ENCODE measurements at regions not wholly inside any gene's neighbourhood (a gene's known extent, or its start where the extent isn't known, plus 50 kb on each side); places are given as distances from the start of the nearest gene placed in this dataset.

DNA sequence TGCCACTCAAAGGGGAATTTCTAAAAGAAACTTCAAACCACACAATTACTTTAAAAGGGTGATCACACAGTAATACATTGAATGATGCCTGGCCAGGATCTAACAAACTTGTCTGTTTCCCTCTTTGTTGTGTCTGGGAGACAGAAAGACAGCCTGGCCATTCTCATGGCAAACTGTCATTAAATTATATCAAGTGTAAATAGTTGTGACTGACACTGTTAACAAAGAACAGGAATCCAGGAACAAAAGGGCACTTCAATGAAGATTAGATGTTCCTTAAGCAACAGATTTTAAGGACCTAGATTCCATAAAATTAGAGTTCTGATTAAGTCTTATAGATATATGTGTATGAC, 383.6 kb downstream of the KCNJ2 start:
- no peak overlapping the region for H3K4me3 ChIP-seq (ENCODE audit: low read length)
- TF ChIP-seq, protein P1, sequence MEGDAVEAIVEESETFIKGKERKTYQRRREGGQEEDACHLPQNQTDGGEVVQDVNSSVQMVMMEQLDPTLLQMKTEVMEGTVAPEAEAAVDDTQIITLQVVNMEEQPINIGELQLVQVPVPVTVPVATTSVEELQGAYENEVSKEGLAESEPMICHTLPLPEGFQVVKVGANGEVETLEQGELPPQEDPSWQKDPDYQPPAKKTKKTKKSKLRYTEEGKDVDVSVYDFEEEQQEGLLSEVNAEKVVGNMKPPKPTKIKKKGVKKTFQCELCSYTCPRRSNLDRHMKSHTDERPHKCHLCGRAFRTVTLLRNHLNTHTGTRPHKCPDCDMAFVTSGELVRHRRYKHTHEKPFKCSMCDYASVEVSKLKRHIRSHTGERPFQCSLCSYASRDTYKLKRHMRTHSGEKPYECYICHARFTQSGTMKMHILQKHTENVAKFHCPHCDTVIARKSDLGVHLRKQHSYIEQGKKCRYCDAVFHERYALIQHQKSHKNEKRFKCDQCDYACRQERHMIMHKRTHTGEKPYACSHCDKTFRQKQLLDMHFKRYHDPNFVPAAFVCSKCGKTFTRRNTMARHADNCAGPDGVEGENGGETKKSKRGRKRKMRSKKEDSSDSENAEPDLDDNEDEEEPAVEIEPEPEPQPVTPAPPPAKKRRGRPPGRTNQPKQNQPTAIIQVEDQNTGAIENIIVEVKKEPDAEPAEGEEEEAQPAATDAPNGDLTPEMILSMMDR (IDR thresholded peaks at IDR 0.05; ENCODE audit: insufficient read depth, low read depth, low read length, missing control alignments) = no peak
- no peak for DNase-seq (ENCODE audit: low read depth)

DNA sequence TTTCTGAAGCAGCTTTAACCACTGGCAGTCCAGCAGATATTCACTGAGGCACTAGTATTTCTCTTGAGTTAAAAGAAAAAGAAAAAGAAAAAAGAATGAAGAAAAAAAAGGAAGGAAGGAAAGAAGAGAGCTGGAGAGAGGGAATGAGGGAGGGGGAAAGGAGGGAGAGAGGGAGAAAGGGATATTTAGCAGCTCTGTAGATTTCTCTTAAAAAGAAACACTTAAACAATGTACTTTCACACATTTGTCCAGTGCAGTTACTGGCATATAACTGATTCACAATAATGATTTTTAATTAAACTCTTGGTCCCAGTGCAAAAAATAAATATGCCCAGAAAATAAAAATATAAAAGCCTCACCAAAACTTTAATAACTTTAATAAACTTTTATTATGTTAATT, 386.4 kb downstream of the KCNJ2 start:
- no peak overlapping the region for H3K4me3 ChIP-seq (ENCODE audit: low read length)
- DNase-seq (ENCODE audit: low read depth) = no peak
- TF ChIP-seq, protein P1 (IDR thresholded peaks at IDR 0.05; ENCODE audit: insufficient read depth, low read depth, low read length, missing control alignments) = no peak

GRCh38 chr17:70558821-70559220, 389.5 kb downstream of the KCNJ2 start:
- no peak overlapping the region for H3K4me3 ChIP-seq (ENCODE audit: low read length)
- TF ChIP-seq, protein P1 (IDR thresholded peaks at IDR 0.05; ENCODE audit: insufficient read depth, low read depth, low read length, missing control alignments) = no peak
- no peak for DNase-seq (ENCODE audit: low read depth)

DNA sequence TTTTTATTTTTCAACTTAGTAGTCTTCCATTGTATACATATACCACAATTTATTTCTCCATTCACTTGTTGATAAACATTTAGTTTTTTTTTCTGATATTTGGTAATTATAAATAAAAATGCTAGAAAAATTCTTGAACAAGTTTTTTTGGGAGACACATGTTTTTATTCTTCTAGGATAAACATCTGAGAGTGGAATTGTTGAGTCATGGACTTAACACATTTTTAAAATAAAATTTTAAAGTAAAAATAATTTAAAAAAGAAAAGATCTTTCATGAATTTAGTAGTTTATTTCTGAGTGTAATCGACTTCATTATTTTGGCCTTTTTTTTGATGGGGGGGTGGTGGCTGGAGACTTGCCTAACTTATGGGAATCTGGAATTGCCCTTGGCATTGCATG, 391.1 kb downstream of the KCNJ2 start:
- TF ChIP-seq, protein P1 (IDR thresholded peaks at IDR 0.05; ENCODE audit: insufficient read depth, low read depth, low read length, missing control alignments) = no peak
- no peak overlapping the region for H3K4me3 ChIP-seq (ENCODE audit: low read length)
- no peak for DNase-seq (ENCODE audit: low read depth)

GRCh38 chr17:70562137-70562536, 392.8 kb downstream of the KCNJ2 start:
- no peak for DNase-seq (ENCODE audit: low read depth)
- TF ChIP-seq, protein P1 (IDR thresholded peaks at IDR 0.05; ENCODE audit: insufficient read depth, low read depth, low read length, missing control alignments) = no peak

DNA sequence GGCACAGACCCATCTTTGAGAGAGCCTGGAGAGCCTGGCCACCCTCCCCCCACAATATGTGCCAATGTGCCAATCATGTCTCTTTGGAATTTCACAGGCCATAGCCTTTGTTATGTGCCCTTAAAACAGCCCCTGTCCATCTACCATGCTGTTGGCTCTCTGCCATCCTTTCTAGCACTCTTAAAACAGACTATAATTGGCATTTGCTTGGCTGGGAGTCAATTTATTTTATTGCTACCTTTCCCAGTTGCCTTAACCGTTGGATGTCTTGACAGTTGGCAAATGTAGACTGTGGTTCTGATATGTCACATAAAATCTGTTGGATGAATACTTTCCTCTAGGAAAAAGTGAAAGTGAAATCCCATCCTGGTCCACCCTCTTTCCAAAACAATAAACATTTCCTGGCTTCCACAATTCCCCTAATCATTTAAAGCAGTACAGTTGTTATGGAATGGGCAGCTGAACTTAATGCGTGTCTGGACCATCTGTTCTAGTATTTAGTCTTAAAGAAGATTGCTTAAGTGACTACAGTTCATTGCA, 394.0 kb downstream of the KCNJ2 start:
- DNase-seq (ENCODE audit: low read depth) = no peak
- TF ChIP-seq, protein P1 (IDR thresholded peaks at IDR 0.05; ENCODE audit: insufficient read depth, low read depth, low read length, missing control alignments) = no peak
- H3K4me3 ChIP-seq (ENCODE audit: low read length) = no peak overlapping the region

More at GRCh38 chr17:70562137-70562536, 392.8 kb downstream of the KCNJ2 start:
- H3K4me3 ChIP-seq (ENCODE audit: low read length) = no peak overlapping the region

DNA sequence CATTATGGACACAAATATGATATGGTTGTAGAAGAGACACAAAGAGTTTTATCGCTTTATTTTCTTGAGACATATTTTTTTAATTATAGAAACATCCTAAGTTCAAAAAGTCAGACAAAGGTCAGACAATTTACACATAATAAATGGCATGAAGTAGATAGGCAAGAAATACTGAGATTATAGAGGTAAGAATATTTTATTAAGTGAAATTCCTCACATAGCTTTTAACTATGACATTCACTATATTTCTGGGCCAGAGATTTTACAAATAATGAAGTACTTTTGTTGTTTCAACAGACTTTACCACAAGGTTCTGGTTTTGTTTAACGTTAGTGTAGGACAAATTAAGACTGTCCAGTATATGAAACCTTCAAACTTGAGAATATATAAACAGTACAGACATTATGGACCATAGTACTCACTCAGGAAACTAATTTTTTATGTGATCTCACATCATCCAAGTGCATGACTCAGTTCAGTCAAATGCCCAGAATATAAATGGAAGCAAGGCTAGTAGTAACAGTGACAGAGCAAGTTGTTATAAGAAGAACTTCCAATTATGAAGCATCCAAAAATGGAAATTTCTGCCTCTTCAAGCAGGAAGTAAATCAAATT, 394.8 kb downstream of the KCNJ2 start:
- peak; percentile 2 for DNase-seq (ENCODE audit: low read depth)
- H3K4me3 ChIP-seq (ENCODE audit: low read length) = no peak overlapping the region
- TF ChIP-seq, protein P1 (IDR thresholded peaks at IDR 0.05; ENCODE audit: insufficient read depth, low read depth, low read length, missing control alignments) = no peak
